Esophagus (tissue), 2 donors: ENCODE measurements at regions not wholly inside any gene's neighbourhood (a gene's known extent, or its start where the extent isn't known, plus 50 kb on each side); places are given as distances from the start of the nearest gene placed in this dataset.

Experiments used
- H3K27ac ChIP-seq, 2 donors: one replicate each; pipeline ENCODE4 v1.5.1; 2013; ENCODE audit warnings: low read depth in 2 of 2, mild to moderate bottlenecking in 2 of 2, inconsistent platforms in 1 of 2, low read length in 1 of 2, moderate library complexity in 1 of 2
- H3K27me3 ChIP-seq, 2 donors: one replicate each; pipeline ENCODE4 v1.6.1; 2013; ENCODE audit warnings: low read length in 2 of 2, control low read depth in 1 of 2, mild to moderate bottlenecking in 1 of 2; ENCODE audit not compliant: insufficient read depth in 2 of 2, control insufficient read depth in 1 of 2
- H3K36me3 ChIP-seq, 2 donors: one replicate each; pipeline ENCODE4 v1.6.1; 2013; ENCODE audit warnings: low read length in 1 of 2; ENCODE audit not compliant: control insufficient read depth in 2 of 2, insufficient read depth in 2 of 2
- H3K4me1 ChIP-seq, 2 donors: one replicate each; pipeline ENCODE4 v1.6.1; 2013; ENCODE audit warnings: low read length in 1 of 2; ENCODE audit not compliant: control insufficient read depth in 2 of 2, insufficient read depth in 2 of 2
- H3K4me3 ChIP-seq, 2 donors: one replicate each; pipeline ENCODE4 v1.5.1; 2013; ENCODE audit warnings: low read length in 2 of 2, mild to moderate bottlenecking in 2 of 2, low read depth in 1 of 2, moderate library complexity in 1 of 2
- H3K9me3 ChIP-seq, 2 donors: one replicate each; pipeline ENCODE4 v1.6.1; 2013; ENCODE audit warnings: mild to moderate bottlenecking in 2 of 2, low read depth in 1 of 2, low read length in 1 of 2, moderate library complexity in 1 of 2; ENCODE audit not compliant: control insufficient read depth in 2 of 2, insufficient read depth in 1 of 2
- WGBS, 2 donors: extraction: QIAGEN DNeasy Blood & Tissue Kit; methylation state at CpG; one replicate each; pipeline ENCODE4 v1.1.7; 2013; 5-methylcytosine and 5-hydroxymethylcytosine counted together
- donor health status: healthy with polysubstance abuse.
- donor health status: Bipolar disorder and iron deficiency.

DNA sequence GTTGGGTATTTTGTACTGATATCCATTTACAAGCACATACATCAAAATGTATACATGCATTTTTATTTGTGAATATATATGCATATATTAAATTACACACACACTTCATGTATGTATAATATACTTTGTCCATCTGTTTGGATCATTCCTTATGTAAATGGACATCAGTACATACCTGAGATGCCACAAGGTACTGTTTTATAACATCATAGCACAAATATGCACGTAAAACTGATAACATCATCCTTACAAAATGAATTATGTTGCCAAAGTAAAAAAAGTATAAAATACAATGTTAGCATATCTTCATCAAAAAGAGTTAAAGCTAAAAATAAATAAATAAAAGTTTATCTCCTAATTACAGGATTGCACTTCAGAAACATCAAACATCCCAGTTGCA is 634.8 kb upstream of the UBE2E2 start:
- H3K36me3 ChIP-seq = no peaks in the 10 kb centered on the region
- no peak overlapping the region for H3K4me3 ChIP-seq
- H3K9me3 ChIP-seq = no peaks in the 10 kb centered on the region
- no peak overlapping the region for H3K27ac ChIP-seq
- no peaks in the 10 kb centered on the region for H3K27me3 ChIP-seq
- WGBS, 2 donors = 87 to 89% methylated on average over 1 of the region's 1 CpG
- no peaks in the 10 kb centered on the region for H3K4me1 ChIP-seq

DNA sequence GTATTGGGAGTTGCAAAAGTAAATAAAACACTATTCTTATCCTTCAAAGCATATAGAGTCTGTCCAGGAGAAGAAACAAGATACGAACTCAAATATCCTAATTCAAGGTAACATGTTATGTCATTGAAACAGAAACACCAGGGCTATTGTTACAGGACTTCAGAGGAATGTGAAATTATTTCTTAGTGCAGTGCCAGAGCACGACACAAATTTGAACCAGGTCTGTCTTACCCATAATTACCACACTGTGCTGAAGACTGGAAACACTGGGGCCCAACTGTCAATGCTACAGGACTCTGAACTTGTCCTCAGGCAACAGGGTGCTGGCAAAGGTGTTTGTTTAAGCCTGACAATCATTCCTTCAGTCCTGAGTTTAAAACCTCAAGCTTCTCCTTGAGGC is 633.6 kb upstream of the UBE2E2 start:
- no peak overlapping the region for H3K27ac ChIP-seq
- WGBS, 2 donors = 48 to 54% methylated on average over 2 of the region's 2 CpGs

DNA sequence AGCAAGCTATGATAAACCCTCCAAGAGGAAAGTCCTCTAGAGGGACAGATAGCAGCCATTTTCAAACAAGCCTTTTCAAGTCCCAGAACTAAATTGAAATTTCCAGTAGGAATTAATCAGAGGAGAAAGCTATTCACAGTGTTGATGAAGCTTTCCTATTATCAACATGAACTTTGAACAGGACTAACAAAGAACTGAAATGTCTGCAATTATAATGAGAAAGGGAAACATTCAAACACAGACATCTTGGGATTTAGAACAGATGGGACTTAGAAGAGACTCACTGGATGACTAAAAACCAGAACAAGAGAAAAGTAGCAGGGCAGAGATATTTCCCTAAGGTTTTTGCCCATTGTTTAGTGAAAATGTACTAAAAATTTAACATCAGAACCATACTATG is 622.1 kb upstream of the UBE2E2 start:
- H3K9me3 ChIP-seq = peaks cover 0 to 4% of the 10 kb centered on the region in 2 donors

More for the DNA sequence above, 633.6 kb upstream of the UBE2E2 start:
- Histone ChIP-seq H3K27me3 (no peaks in the 10 kb centered on the region), H3K4me3 (no peak overlapping the region), H3K9me3 (no peaks in the 10 kb centered on the region), H3K36me3 (no peaks in the 10 kb centered on the region), H3K4me1 (no peaks in the 10 kb centered on the region)

DNA sequence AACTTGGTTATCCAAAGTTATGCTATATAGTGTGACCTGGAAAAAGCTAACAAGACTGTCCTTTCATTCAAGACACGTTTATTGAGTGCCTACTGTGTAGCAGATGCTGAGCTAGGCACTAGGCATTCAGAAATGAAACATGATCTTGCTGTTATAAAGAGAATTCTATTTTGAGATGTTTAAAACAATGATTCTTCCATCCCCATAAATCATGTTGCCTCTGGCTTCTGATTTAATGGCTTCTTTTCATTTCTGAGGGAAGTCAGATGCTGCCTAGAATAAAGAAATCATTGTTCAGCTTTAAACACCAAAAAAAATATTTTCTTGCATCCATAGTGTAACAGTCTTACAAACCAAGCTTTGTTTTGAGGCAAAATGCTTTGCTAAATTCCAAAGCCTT is 620.9 kb upstream of the UBE2E2 start:
- Histone ChIP-seq H3K4me3 (no peak overlapping the region), H3K9me3 (peaks cover 0 to 4% of the 10 kb centered on the region in 2 donors), H3K27me3 (no peaks in the 10 kb centered on the region), H3K27ac (no peak overlapping the region), H3K4me1 (no peaks in the 10 kb centered on the region), H3K36me3 (no peaks in the 10 kb centered on the region)
- WGBS, 2 donors = 21 to 44% methylated on average over 1 of the region's 1 CpG

More for the DNA sequence above, 622.1 kb upstream of the UBE2E2 start:
- H3K27ac ChIP-seq = no peak overlapping the region
- H3K4me1 ChIP-seq = no peaks in the 10 kb centered on the region
- H3K36me3 ChIP-seq = no peaks in the 10 kb centered on the region
- H3K27me3 ChIP-seq = no peaks in the 10 kb centered on the region
- no peak overlapping the region for H3K4me3 ChIP-seq

DNA sequence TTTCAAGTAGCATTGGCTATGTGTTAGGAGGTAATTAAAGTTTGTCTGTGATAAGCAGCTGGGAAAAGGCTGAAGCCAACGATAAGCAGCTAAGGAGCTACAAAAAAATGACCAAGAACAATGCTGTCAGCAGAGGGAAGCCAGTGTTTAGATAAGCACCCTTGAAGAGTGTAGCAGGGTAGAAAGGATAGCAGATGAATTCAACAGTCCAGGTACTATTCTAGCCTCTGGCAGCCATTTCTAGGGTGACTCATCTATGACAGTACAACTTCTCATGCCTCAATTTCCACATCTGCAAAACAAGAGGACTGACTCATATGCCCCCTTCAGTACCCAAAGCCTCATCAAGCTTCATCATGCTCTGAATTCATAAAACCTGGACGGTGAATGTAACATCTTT is 617.6 kb upstream of the UBE2E2 start:
- H3K9me3 ChIP-seq = peaks cover 0 to 4% of the 10 kb centered on the region in 2 donors
- H3K27me3 ChIP-seq = no peaks in the 10 kb centered on the region
- no peak overlapping the region for H3K27ac ChIP-seq
- WGBS, 2 donors = 40% methylated on average over 2 of the region's 2 CpGs
- no peaks in the 10 kb centered on the region for H3K4me1 ChIP-seq
- H3K36me3 ChIP-seq = no peaks in the 10 kb centered on the region
- no peak overlapping the region for H3K4me3 ChIP-seq

GRCh38 chr3:22585911-22586310 is 617.2 kb upstream of the UBE2E2 start:
- H3K36me3 ChIP-seq = no peaks in the 10 kb centered on the region
- H3K4me1 ChIP-seq = no peaks in the 10 kb centered on the region
- no peak overlapping the region for H3K27ac ChIP-seq
- no peaks in the 10 kb centered on the region for H3K27me3 ChIP-seq
- H3K4me3 ChIP-seq = no peak overlapping the region
- peaks cover 0 to 4% of the 10 kb centered on the region in 2 donors for H3K9me3 ChIP-seq
- 86 to 89% methylated on average over 2 of the region's 2 CpGs for WGBS, 2 donors

GRCh38 chr3:22587446-22587845 is 615.7 kb upstream of the UBE2E2 start:
- H3K4me1 ChIP-seq = no peaks in the 10 kb centered on the region
- peaks cover 0 to 4% of the 10 kb centered on the region in 2 donors for H3K9me3 ChIP-seq
- 49 to 61% methylated on average over 7 of the region's 7 CpGs for WGBS, 2 donors

DNA sequence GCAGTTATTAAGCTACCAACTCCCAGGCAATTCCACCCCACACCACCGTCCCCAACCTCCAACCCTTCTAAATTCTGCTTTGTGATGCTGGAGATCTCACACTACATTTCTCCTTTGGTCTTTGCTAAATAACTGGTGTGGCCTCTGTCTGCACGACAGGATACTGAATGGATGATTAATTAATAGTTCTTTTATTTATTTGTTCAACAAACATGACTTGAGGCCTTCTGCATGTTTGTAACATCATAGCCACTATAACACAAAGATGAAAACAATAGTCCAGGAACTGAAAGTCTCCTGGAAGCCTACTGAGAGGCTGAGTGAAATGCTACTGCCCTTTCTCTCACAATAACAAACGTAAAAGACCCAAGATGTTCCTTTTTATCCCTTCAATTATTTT is 609.5 kb upstream of the UBE2E2 start:
- 21 to 22% methylated on average over 3 of the region's 3 CpGs for WGBS, 2 donors
- no peaks in the 10 kb centered on the region for H3K9me3 ChIP-seq
- H3K36me3 ChIP-seq = no peaks in the 10 kb centered on the region
- H3K4me1 ChIP-seq = no peaks in the 10 kb centered on the region
- no peak overlapping the region for H3K4me3 ChIP-seq
- no peaks in the 10 kb centered on the region for H3K27me3 ChIP-seq
- no peak overlapping the region for H3K27ac ChIP-seq

More at GRCh38 chr3:22587446-22587845, 615.7 kb upstream of the UBE2E2 start:
- H3K27ac ChIP-seq = no peak overlapping the region
- H3K36me3 ChIP-seq = no peaks in the 10 kb centered on the region
- H3K4me3 ChIP-seq = no peak overlapping the region
- H3K27me3 ChIP-seq = no peaks in the 10 kb centered on the region

- no peak overlapping the region for H3K4me3 ChIP-seq
- H3K27me3 ChIP-seq = no peaks in the 10 kb centered on the region
- H3K4me1 ChIP-seq = no peaks in the 10 kb centered on the region
- no peak overlapping the region for H3K27ac ChIP-seq
- H3K36me3 ChIP-seq = no peaks in the 10 kb centered on the region
- no peaks in the 10 kb centered on the region for H3K9me3 ChIP-seq
Measured at GRCh38 chr3:22594990-22595389, 608.1 kb upstream of the UBE2E2 start.

DNA sequence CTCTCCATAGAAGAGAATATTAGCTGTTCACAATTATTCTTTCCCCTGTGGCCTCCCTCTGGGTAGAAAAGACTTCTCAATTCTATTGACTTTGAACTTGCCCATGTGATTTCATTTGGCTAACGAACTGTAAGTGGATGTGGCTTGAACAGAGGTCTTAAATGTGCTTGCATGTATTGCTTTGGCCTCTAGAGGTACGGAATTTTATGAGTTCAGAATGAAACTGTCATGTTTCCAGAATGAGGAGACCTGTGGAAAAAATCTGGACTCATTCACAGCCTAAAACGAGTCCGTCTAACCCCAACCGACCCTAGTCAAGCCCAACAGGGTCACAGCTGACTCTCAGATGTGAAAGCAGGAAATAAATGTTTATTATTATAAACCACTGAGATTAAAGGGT is 596.7 kb upstream of the UBE2E2 start:
- 56 to 70% methylated on average over 5 of the region's 5 CpGs for WGBS, 2 donors
- H3K27ac ChIP-seq = no peak overlapping the region

More for the DNA sequence above, 596.7 kb upstream of the UBE2E2 start:
- no peaks in the 10 kb centered on the region for H3K27me3 ChIP-seq
- H3K4me3 ChIP-seq = no peak overlapping the region
- no peaks in the 10 kb centered on the region for H3K36me3 ChIP-seq
- H3K9me3 ChIP-seq = no peaks in the 10 kb centered on the region
- no peaks in the 10 kb centered on the region for H3K4me1 ChIP-seq
